Hepatocyte (in vitro differentiated cells): ENCODE measurements at regions not wholly inside any gene's neighbourhood (a gene's known extent, or its start where the extent isn't known, plus 50 kb on each side); places are given as distances from the start of the nearest gene placed in this dataset.

Experiments used
- DNase-seq: peaks from one replicate; pipeline ENCODE4 v3.0.0-alpha.2; 2016; ENCODE audit warnings: low spot score
- H2AFZ ChIP-seq: fragments of 200-600 bp; sonication (generic); 2 replicates; pipeline ENCODE4 v1.6.0; 2016; ENCODE audit warnings: antibody characterized with exemption, mild to moderate bottlenecking
- H3K27ac ChIP-seq: fragments of 200-600 bp; sonication (generic); 2 replicates; pipeline ENCODE4 v1.5.1; 2016; ENCODE audit warnings: mild to moderate bottlenecking
- H3K27me3 ChIP-seq: fragments of 200-600 bp; sonication (generic); 2 replicates; pipeline ENCODE4 v1.6.1; 2016
- H3K36me3 ChIP-seq: fragments of 200-600 bp; sonication (generic); replicated peaks from 2 replicates; pipeline ENCODE4 v1.5.1; 2016; ENCODE audit warnings: low read depth; ENCODE audit not compliant: insufficient read depth
- H3K4me1 ChIP-seq: fragments of 200-600 bp; sonication (generic); 2 replicates; pipeline ENCODE4 v1.5.1; 2016; ENCODE audit warnings: mild to moderate bottlenecking, moderate library complexity; ENCODE audit not compliant: insufficient read depth
- H3K4me2 ChIP-seq: fragments of 200-600 bp; sonication (generic); 2 replicates; pipeline ENCODE4 v1.6.0; 2016
- H3K4me3 ChIP-seq: fragments of 200-600 bp; sonication (generic); 2 replicates; pipeline ENCODE4 v1.5.1; 2016; ENCODE audit warnings: mild to moderate bottlenecking
- H3K79me2 ChIP-seq: fragments of 200-600 bp; sonication (generic); 2 replicates; pipeline ENCODE4 v1.6.0; 2017; ENCODE audit warnings: mild to moderate bottlenecking
- H3K9me2 ChIP-seq: fragments of 200-600 bp; sonication (generic); replicated peaks from 2 replicates; pipeline ENCODE4 v1.6.0; 2017; ENCODE audit warnings: mild to moderate bottlenecking; ENCODE audit not compliant: insufficient read depth
- H3K9me3 ChIP-seq: fragments of 200-600 bp; sonication (generic); 2 replicates; pipeline ENCODE4 v1.5.1; 2016; ENCODE audit warnings: low read depth, mild to moderate bottlenecking
- H4K20me1 ChIP-seq: fragments of 200-600 bp; sonication (generic); 2 replicates; pipeline ENCODE4 v1.6.0; 2016; ENCODE audit warnings: mild to moderate bottlenecking; ENCODE audit not compliant: insufficient read depth, poor library complexity, severe bottlenecking
- EZH2 ChIP-seq: fragments of 200-600 bp; sonication (generic); IDR thresholded peaks from 2 replicates; pipeline ENCODE4 v1.6.1; 2016; ENCODE audit warnings: antibody characterized with exemption, mild to moderate bottlenecking, borderline replicate concordance
- EZH2phosphoT487 ChIP-seq: fragments of 200-600 bp; sonication (generic); IDR thresholded peaks from one replicate; pipeline ENCODE4 v1.6.1; 2018; ENCODE audit warnings: antibody characterized with exemption, mild to moderate bottlenecking, low read depth, moderate library complexity; ENCODE audit not compliant: unreplicated experiment, severe bottlenecking
- WGBS: methylation state at CpG from one replicate; pipeline ENCODE4 v1.1.6; 2016; ENCODE audit warnings: low lambda C conversion rate; ENCODE audit errors: missing lambda C conversion rate; 5-methylcytosine and 5-hydroxymethylcytosine counted together
- TF ChIP-seq, protein P1 (sequence below): fragments of 200-600 bp; sonication (generic); IDR thresholded peaks from 2 replicates; pipeline ENCODE4 v1.5.1; 2016; ENCODE audit warnings: antibody characterized with exemption, mild to moderate bottlenecking; ENCODE audit not compliant: poor library complexity

DNA sequence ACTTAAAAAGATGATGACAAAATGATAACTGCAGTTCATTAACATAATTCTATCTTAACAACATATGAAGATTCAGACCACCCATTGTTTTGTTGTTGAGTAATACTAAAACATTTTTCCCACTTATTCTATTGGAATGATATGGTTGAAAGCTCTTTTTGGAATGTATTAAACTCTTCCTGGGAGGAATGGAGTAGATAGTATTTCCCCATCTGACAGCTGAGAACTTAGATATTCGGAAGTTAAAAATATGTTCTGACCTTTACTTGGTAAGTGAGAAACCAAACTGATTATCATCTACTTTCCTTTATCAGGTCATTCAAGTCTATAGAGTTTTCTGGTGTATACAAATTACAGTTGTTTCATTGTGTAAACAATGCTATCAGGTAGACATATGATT, 452.9 kb downstream of the CSNK1G3 start:
- DNase-seq: no peak
- no peaks in the 10 kb centered on the region for H3K79me2 ChIP-seq
- H4K20me1 ChIP-seq: no peaks in the 10 kb centered on the region
- H3K9me2 ChIP-seq: no peaks in the 10 kb centered on the region
- no peaks in the 10 kb centered on the region for H3K27me3 ChIP-seq
- H3K9me3 ChIP-seq: no peaks in the 10 kb centered on the region
- H3K36me3 ChIP-seq: no peaks in the 10 kb centered on the region
- no peak overlapping the region for H3K4me2 ChIP-seq
- 92% methylated on average over 1 of the region's 1 CpG for WGBS
- TF ChIP-seq EZH2phosphoT487 (no peak), EZH2 (no peak)
- TF ChIP-seq, protein P1, sequence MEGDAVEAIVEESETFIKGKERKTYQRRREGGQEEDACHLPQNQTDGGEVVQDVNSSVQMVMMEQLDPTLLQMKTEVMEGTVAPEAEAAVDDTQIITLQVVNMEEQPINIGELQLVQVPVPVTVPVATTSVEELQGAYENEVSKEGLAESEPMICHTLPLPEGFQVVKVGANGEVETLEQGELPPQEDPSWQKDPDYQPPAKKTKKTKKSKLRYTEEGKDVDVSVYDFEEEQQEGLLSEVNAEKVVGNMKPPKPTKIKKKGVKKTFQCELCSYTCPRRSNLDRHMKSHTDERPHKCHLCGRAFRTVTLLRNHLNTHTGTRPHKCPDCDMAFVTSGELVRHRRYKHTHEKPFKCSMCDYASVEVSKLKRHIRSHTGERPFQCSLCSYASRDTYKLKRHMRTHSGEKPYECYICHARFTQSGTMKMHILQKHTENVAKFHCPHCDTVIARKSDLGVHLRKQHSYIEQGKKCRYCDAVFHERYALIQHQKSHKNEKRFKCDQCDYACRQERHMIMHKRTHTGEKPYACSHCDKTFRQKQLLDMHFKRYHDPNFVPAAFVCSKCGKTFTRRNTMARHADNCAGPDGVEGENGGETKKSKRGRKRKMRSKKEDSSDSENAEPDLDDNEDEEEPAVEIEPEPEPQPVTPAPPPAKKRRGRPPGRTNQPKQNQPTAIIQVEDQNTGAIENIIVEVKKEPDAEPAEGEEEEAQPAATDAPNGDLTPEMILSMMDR: no peak
- no peak overlapping the region for H3K4me3 ChIP-seq
- no peak overlapping the region for H3K27ac ChIP-seq
- no peaks in the 10 kb centered on the region for H3K4me1 ChIP-seq
- no peak overlapping the region for H2AFZ ChIP-seq

DNA sequence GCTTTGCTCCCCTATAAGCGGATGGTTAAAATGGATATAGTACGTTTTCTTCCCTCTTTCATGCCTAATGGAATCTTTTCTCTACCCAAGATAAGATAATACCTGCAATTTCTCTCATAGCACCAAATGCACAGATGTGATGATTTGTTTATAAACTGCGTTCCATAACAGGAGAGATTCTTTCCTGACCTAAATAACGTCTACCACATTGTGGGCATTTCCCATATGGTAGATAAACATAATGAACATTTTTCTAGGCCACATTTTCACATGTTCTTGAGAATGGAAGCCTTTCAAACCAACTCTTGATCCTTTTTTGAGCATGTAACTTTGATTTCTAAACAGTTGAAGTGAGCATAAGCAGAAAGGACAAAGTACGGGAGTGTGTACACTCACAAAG, 448.5 kb downstream of the CSNK1G3 start:
- 46% methylated on average over 5 of the region's 5 CpGs for WGBS
- Histone ChIP-seq H3K27ac (peak overlapping the region; percentile 32), H3K4me3 (no peak overlapping the region), H3K27me3 (no peaks in the 10 kb centered on the region), H3K4me1 (no peaks in the 10 kb centered on the region), H3K36me3 (no peaks in the 10 kb centered on the region), H2AFZ (peak overlapping the region; percentile 2), H3K79me2 (no peaks in the 10 kb centered on the region), H3K4me2 (peak overlapping the region; percentile 45), H4K20me1 (no peaks in the 10 kb centered on the region), H3K9me3 (no peaks in the 10 kb centered on the region), H3K9me2 (no peaks in the 10 kb centered on the region)
- no peak for DNase-seq
- TF ChIP-seq EZH2phosphoT487 (no peak), EZH2 (no peak)
- TF ChIP-seq, protein P1: no peak

DNA sequence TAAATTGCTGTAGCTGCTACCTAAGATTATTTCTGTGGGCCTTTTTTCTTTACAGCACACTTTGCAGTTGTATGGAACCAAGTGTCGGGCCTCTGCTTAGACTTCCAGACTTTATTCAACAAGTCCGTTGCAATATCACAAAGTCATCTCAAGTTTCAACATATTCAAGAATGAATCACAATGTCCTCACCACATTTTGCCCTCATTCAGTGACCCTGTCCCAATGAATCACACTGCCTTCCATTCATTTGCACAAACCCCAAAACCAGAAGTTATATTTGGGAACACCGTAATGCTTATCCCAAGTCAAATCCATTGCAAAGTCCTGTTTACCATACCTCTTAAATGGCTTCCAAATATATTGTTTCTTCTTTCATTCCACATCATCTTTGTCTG, 439.6 kb downstream of the CSNK1G3 start:
- Histone ChIP-seq H3K4me2 (no peak overlapping the region), H4K20me1 (no peaks in the 10 kb centered on the region), H3K9me3 (no peaks in the 10 kb centered on the region), H3K27me3 (no peaks in the 10 kb centered on the region), H3K79me2 (no peaks in the 10 kb centered on the region), H3K4me1 (no peaks in the 10 kb centered on the region), H3K4me3 (no peak overlapping the region), H3K27ac (no peak overlapping the region), H3K36me3 (no peaks in the 10 kb centered on the region), H2AFZ (no peak overlapping the region), H3K9me2 (no peaks in the 10 kb centered on the region)
- WGBS: 87% methylated on average over 3 of the region's 3 CpGs
- no peak for DNase-seq
- no peak for TF ChIP-seq EZH2

DNA sequence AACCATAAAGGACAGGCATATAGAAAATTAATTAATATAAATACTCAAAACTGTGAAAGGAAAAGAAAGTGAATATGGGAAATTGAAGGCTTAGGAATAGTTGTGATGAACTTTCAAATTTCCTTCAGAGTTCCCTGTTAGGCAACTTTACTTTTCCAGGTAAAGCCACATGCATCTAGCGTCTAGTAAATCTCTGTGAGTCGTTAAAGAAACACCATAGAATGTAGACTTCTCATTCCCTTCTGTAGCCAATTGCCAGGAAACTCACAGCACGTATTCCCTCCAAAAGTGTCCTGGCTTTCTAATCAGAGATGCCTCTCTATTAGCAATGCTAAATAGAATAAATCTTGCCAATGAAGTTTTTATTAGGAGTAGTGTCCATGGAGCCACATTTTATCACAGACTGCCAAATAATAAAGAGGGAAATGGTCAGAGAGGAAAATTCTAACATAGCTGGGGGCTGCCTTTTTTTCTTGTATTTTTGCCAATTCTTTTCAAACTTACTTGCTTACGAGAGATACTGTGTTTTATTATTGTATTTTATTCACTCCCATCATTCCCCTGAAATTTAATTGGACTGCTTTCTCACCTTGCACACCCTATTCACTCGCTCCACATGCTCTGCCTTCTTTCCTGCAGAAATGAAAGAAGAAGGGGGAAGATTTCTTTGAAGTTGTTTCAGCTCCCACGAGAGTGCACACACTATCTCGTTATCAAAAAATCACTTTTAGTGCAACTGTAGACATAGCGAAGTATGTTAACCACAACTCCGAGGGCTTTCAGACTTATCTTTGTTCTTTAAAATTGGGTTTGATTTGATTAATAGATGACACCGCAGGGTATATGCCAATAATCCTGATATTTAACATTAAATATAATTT, 439.0 kb downstream of the CSNK1G3 start:
- H4K20me1 ChIP-seq: no peaks in the 10 kb centered on the region
- no peak overlapping the region for H3K4me3 ChIP-seq
- no peak overlapping the region for H2AFZ ChIP-seq
- DNase-seq: no peak
- no peaks in the 10 kb centered on the region for H3K79me2 ChIP-seq
- H3K9me3 ChIP-seq: no peaks in the 10 kb centered on the region
- H3K27me3 ChIP-seq: no peaks in the 10 kb centered on the region
- no peak overlapping the region for H3K4me2 ChIP-seq
- no peak overlapping the region for H3K27ac ChIP-seq
- no peak for TF ChIP-seq EZH2
- TF ChIP-seq, protein P1: no peak
- TF ChIP-seq EZH2phosphoT487: no peak
- WGBS: 74% methylated on average over 10 of the region's 10 CpGs
- no peaks in the 10 kb centered on the region for H3K36me3 ChIP-seq
- H3K4me1 ChIP-seq: no peaks in the 10 kb centered on the region
- H3K9me2 ChIP-seq: no peaks in the 10 kb centered on the region
